Common myeloid progenitor, CD34-positive (primary cell): ENCODE measurements at regions not wholly inside any gene's neighbourhood (a gene's known extent, or its start where the extent isn't known, plus 50 kb on each side); places are given as distances from the start of the nearest gene placed in this dataset.
A peak's percentile ranks its signal among the peaks of the same experiment; 100 is the strongest.

Experiments
- CTCF ChIA-PET: fragments of 350-600 bp; sonication (Branson Sonifier 250); formaldehyde crosslinking; loops from one replicate; lab custom pipeline; 2021; ENCODE audit warnings: antibody characterized with exemption; lab: Charles Lee
- POLR2A ChIA-PET: fragments of 350-600 bp; sonication (Branson Sonifier 250); formaldehyde crosslinking; loops from one replicate; lab custom pipeline; 2021; ENCODE audit warnings: antibody characterized with exemption; lab: Charles Lee
- DNase-seq, 3 donors: peaks; one replicate each; pipeline versions ENCODE4 v3.0.0 to v3.0.0-alpha.2; 2013
- H3K27ac ChIP-seq, 2 experiments: 1 replicate in 1 of 2; 2 replicates in 1 of 2; pipeline ENCODE4 v1.7.0; 2013; ENCODE audit warnings: inconsistent platforms in 2 of 2, low read length in 2 of 2, mild to moderate bottlenecking in 2 of 2, low read depth in 1 of 2, moderate library complexity in 1 of 2; ENCODE audit not compliant: severe bottlenecking in 2 of 2, insufficient read depth in 1 of 2, poor library complexity in 1 of 2
- H3K27me3 ChIP-seq, 5 experiments: replicated peaks in 2 of 5; 1 replicate in 3 of 5; 2 replicates in 2 of 5; pipeline versions ENCODE4 v1.6.1 to v1.7.0; 2013; ENCODE audit warnings: low read length in 4 of 5, mild to moderate bottlenecking in 2 of 5, moderate library complexity in 2 of 5, inconsistent platforms in 1 of 5; ENCODE audit not compliant: insufficient read depth in 5 of 5, control insufficient read depth in 4 of 5
- H3K36me3 ChIP-seq, 4 experiments: 1 replicate in 2 of 4; 2 replicates in 2 of 4; pipeline versions ENCODE4 v1.6.1 to v1.7.0; 2013; ENCODE audit warnings: low read length in 3 of 4, control low read depth in 1 of 4, mild to moderate bottlenecking in 1 of 4; ENCODE audit not compliant: control insufficient read depth in 4 of 4, insufficient read depth in 4 of 4
- H3K4me1 ChIP-seq, 4 experiments: 1 replicate in 3 of 4; 2 replicates in 1 of 4; pipeline versions ENCODE4 v1.6.1 to v1.7.1; 2013; ENCODE audit warnings: low read length in 3 of 4, mild to moderate bottlenecking in 3 of 4, control low read depth in 1 of 4, inconsistent platforms in 1 of 4, moderate library complexity in 1 of 4; ENCODE audit not compliant: control insufficient read depth in 4 of 4, insufficient read depth in 4 of 4; ENCODE audit errors: control extremely low read depth in 1 of 4
- H3K4me3 ChIP-seq, 7 experiments: 1 replicate in 4 of 7; 2 replicates in 3 of 7; pipeline versions ENCODE4 v1.5.1 to v1.7.0; 2013; ENCODE audit warnings: mild to moderate bottlenecking in 7 of 7, low read length in 6 of 7, moderate library complexity in 6 of 7, inconsistent platforms in 2 of 7, low read depth in 2 of 7, control low read depth in 1 of 7; ENCODE audit not compliant: insufficient read depth in 4 of 7, control insufficient read depth in 1 of 7; ENCODE audit errors: extremely low read depth in 1 of 7
- H3K9me3 ChIP-seq, 5 experiments: 1 replicate in 4 of 5; 2 replicates in 1 of 5; pipeline versions ENCODE4 v1.6.1 to v1.7.1; 2013; ENCODE audit warnings: low read length in 4 of 5, mild to moderate bottlenecking in 2 of 5, inconsistent platforms in 1 of 5, low read depth in 1 of 5, moderate library complexity in 1 of 5; ENCODE audit not compliant: control insufficient read depth in 4 of 5, insufficient read depth in 2 of 5; ENCODE audit errors: control extremely low read depth in 1 of 5
- WGBS: methylation state at CpG from one replicate; pipeline ENCODE4 v1.1.5; 2013; ENCODE audit not compliant: insufficient coverage; 5-methylcytosine and 5-hydroxymethylcytosine counted together

GRCh38 chr1:207243442-207244408 is 77.8 kb upstream of the CD55 start:
- ChIA-PET POLR2A (no interaction called here), CTCF (interaction anchor here (0.7 to 1.2 kb wide), 3 partner anchors 9 to 256 kb away, joined by 3 to 4 read pairs (median 3); no protein-coding TSS in a partner anchor)
- no peaks in the 10 kb centered on the region for H3K36me3 ChIP-seq
- 100% methylated on average over 4 of the region's 8 CpGs for WGBS
- H3K4me1 ChIP-seq: no peaks in the 10 kb centered on the region
- H3K27me3 ChIP-seq: no peaks in the 10 kb centered on the region
- H3K9me3 ChIP-seq: no peaks in the 10 kb centered on the region
- no peak overlapping the region for H3K4me3 ChIP-seq
- DNase-seq: no peak
- no peak overlapping the region for H3K27ac ChIP-seq

DNA sequence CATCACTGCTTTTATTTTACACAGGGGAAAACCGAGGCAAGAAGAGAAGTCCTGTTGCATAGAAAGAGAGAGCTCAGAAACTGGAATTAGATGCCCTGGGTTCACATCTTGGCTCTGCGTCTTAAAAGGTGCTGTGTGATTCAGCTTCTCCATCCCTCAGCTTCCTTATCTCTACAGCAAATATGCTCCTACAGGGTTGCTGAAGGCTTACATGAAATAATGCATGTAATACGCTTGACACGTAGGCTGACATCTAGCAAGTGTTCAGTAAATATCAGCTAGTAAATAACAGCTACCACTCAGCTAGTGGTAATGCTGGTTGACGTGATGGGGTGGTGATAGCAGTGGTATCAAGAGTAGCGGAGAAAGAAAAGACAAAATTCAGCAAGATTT is 77.1 kb upstream of the CD55 start:
- POLR2A ChIA-PET: no interaction called here
- no peaks in the 10 kb centered on the region for H3K36me3 ChIP-seq
- H3K27me3 ChIP-seq: no peaks in the 10 kb centered on the region
- CTCF ChIA-PET: interaction anchor here (0.7 to 1.2 kb wide), 3 partner anchors 8 to 255 kb away, joined by 3 to 4 read pairs (median 3); no protein-coding TSS in a partner anchor
- no peak overlapping the region for H3K27ac ChIP-seq
- WGBS: 80% methylated on average over 1 of the region's 6 CpGs
- DNase-seq: no peak
- no peaks in the 10 kb centered on the region for H3K9me3 ChIP-seq
- H3K4me1 ChIP-seq: no peaks in the 10 kb centered on the region
- H3K4me3 ChIP-seq: no peak overlapping the region

GRCh38 chr1:207245124-207245523 is 76.4 kb upstream of the CD55 start:
- Histone ChIP-seq H3K4me1 (no peaks in the 10 kb centered on the region), H3K36me3 (no peaks in the 10 kb centered on the region), H3K27ac (no peak overlapping the region), H3K4me3 (no peak overlapping the region), H3K27me3 (no peaks in the 10 kb centered on the region), H3K9me3 (no peaks in the 10 kb centered on the region)
- ChIA-PET POLR2A (no interaction called here), CTCF (interaction anchor here (1.2 kb wide), 1 partner anchor 255 kb away, joined by 3 read pairs; no protein-coding TSS in a partner anchor)
- peak in 2 of 3 donors; percentile 7 to 10 for DNase-seq
- 70% methylated on average over 2 of the region's 2 CpGs for WGBS

DNA sequence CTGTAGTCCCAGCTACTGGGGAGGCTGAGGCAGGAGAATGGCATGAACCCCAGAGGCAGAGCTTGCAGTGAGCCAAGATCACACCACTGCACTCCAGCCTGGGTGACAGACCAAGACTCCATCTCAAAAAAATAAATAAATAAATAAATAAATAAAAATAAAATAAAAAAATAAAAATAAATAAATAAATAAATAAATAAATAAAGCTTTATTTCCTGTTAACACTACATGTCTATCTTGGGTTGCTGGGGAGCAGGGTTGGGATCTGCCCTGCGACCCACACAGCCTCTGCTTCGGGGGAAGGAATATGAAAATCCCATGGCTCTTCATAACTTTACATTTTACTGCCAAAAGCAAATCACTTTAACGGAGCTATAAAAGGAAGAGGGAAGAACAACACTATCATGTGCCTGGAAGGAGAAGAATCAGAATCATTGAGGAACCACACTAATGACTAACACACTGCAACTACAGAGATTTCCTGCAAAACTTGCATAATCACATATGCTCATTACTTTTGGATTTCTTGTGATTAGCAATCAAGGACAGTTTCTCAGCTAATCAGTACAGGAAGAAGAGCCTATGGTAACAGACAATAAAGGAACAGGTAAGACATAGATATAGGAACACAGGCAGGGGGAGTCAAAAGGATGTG is 72.8 kb upstream of the CD55 start:
- WGBS: 92% methylated on average over 2 of the region's 3 CpGs

DNA sequence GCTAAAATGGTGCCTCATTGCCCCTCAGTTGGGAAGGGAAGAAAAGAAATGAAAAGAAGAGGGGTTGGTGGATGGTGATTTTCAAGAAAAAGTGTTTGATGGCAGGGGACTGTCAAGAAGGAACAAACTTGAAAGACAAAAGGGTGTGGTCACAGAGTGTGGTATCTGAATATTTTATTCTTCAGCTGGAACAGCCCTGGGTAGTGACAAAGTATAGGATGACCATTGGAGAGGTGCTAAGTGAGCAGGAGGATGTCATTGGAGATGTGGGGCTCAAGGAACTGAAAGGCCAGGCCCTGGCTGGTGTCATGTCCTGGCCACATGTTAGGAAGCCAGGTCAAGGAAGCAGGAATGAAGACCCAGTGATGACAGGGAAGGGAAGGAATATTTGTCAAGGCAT is 71.0 kb upstream of the CD55 start:
- DNase-seq: no peak
- peaks cover 0 to 13% (median 0%) of the 10 kb centered on the region in 5 experiments for H3K9me3 ChIP-seq
- no peaks in the 10 kb centered on the region for H3K27me3 ChIP-seq
- ChIA-PET CTCF (no interaction called here), POLR2A (no interaction called here)
- H3K4me3 ChIP-seq: no peak overlapping the region
- no peaks in the 10 kb centered on the region for H3K36me3 ChIP-seq
- no peak overlapping the region for H3K27ac ChIP-seq
- H3K4me1 ChIP-seq: no peaks in the 10 kb centered on the region

More for the DNA sequence above, 72.8 kb upstream of the CD55 start:
- ChIA-PET CTCF (interaction anchor here (1.1 to 1.2 kb wide), 2 partner anchors 9 to 11 kb away, joined by 3 to 5 read pairs; no protein-coding TSS in a partner anchor), POLR2A (no interaction called here)
- Histone ChIP-seq H3K36me3 (no peaks in the 10 kb centered on the region), H3K27me3 (no peaks in the 10 kb centered on the region), H3K4me3 (no peak overlapping the region), H3K9me3 (no peaks in the 10 kb centered on the region), H3K4me1 (no peaks in the 10 kb centered on the region), H3K27ac (no peak overlapping the region)
- peak in 2 of 3 donors; percentile 6 to 16 for DNase-seq

- 100% methylated on average over 1 of the region's 1 CpG for WGBS
- POLR2A ChIA-PET: no interaction called here
- Histone ChIP-seq H3K9me3 (peaks cover 0 to 15% (median 0%) of the 10 kb centered on the region in 5 experiments), H3K4me1 (no peaks in the 10 kb centered on the region), H3K36me3 (no peaks in the 10 kb centered on the region), H3K27ac (no peak overlapping the region), H3K27me3 (no peaks in the 10 kb centered on the region), H3K4me3 (no peak overlapping the region)
- CTCF ChIA-PET: no interaction called here
- no peak for DNase-seq
Observed at GRCh38 chr1:207251066-207251465, 70.4 kb upstream of the CD55 start.

- Histone ChIP-seq H3K27ac (no peak overlapping the region), H3K4me1 (no peaks in the 10 kb centered on the region), H3K9me3 (peaks cover 0 to 21% (median 3%) of the 10 kb centered on the region in 5 experiments), H3K27me3 (no peaks in the 10 kb centered on the region), H3K36me3 (no peaks in the 10 kb centered on the region), H3K4me3 (no peak overlapping the region)
- no CpG with 5 or more reads among the region's 1 CpG for WGBS
- ChIA-PET POLR2A (no interaction called here), CTCF (no interaction called here)
- no peak for DNase-seq
Observed at GRCh38 chr1:207256869-207257268, 64.6 kb upstream of the CD55 start.
